Liver (tissue), 3 donors: ENCODE measurements at regions not wholly inside any gene's neighbourhood (a gene's known extent, or its start where the extent isn't known, plus 50 kb on each side); places are given as distances from the start of the nearest gene placed in this dataset.

Experiments used
- ATF3 ChIP-seq: IDR thresholded peaks from 2 replicates; pipeline ENCODE4 v1.6.1; 2016; ENCODE audit warnings: antibody characterized with exemption
- CTCF ChIP-seq: fragments of 150-350 bp; IDR thresholded peaks from 2 replicates; pipeline ENCODE4 v1.5.1; 2017; ENCODE audit warnings: improper control_type of control experiment, low read depth, low read length; ENCODE audit not compliant: missing input control
- GABPA ChIP-seq, 2 donors: IDR thresholded peaks in 1 of 2; conservative IDR thresholded peaks in 1 of 2; 2 replicates each; pipeline ENCODE4 v1.6.1; 2016; ENCODE audit warnings: antibody characterized with exemption in 2 of 2, mild to moderate bottlenecking in 1 of 2, moderate library complexity in 1 of 2
- HNF4G ChIP-seq: IDR thresholded peaks from 2 replicates; pipeline ENCODE4 v1.6.1; 2016; ENCODE audit warnings: antibody characterized with exemption
- MAX ChIP-seq: IDR thresholded peaks from 2 replicates; pipeline ENCODE4 v1.6.1; 2016; ENCODE audit warnings: antibody characterized with exemption
- NR2F2 ChIP-seq: IDR thresholded peaks from 2 replicates; pipeline ENCODE4 v1.6.1; 2016; ENCODE audit warnings: antibody characterized with exemption
- RAD21 ChIP-seq, 2 donors: IDR thresholded peaks; 2 replicates each; pipeline ENCODE4 v1.6.1; 2016; ENCODE audit warnings: antibody characterized with exemption in 2 of 2, mild to moderate bottlenecking in 2 of 2
- SP1 ChIP-seq: IDR thresholded peaks from 2 replicates; pipeline ENCODE4 v1.6.1; 2018; ENCODE audit warnings: antibody characterized with exemption, mild to moderate bottlenecking
- TAF1 ChIP-seq: conservative IDR thresholded peaks from 2 replicates; pipeline ENCODE4 v1.6.1; 2016; ENCODE audit warnings: antibody characterized with exemption, mild to moderate bottlenecking
- YY1 ChIP-seq: IDR thresholded peaks from 2 replicates; pipeline ENCODE4 v1.6.1; 2016; ENCODE audit warnings: antibody characterized with exemption, mild to moderate bottlenecking
- TF ChIP-seq, protein P1 (sequence below): IDR thresholded peaks from 2 replicates; pipeline ENCODE4 v1.6.1; 2016; ENCODE audit warnings: antibody characterized with exemption, mild to moderate bottlenecking
- TF ChIP-seq, protein P2 (sequence below): IDR thresholded peaks from 2 replicates; pipeline ENCODE4 v1.6.1; 2016; ENCODE audit warnings: antibody characterized with exemption
- donor health status: healthy.
- donor health status: healthy.

DNA sequence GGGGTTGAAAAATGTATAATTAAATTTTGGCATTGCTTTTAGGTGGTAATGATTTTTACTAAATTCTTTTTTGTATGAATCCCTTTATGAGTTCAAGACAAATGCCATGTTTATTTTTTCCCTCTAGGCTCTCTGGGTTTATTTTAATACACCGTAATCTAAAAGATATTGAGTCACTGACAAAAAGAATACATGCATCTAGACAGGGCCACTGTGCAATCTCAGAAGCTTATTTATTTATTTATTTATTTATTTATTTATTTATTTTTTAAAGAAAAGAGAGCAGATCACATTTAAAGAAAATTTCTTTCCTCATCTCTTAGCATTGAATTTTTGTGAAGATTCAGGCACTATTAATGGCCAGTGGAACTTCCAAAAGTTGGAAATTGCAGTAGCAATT is 283.9 kb upstream of the SLC10A2 start:
- TF ChIP-seq CTCF (no peak), RAD21 (IDR thresholded peaks at IDR 0.05) (no peak), GABPA (IDR thresholded peaks at IDR 0.05 in 1 of 2, conservative IDR thresholded peaks at IDR 0.05 in 1 of 2) (no peak), TAF1 (no peak), YY1 (no peak), MAX (no peak), HNF4G (no peak), SP1 (no peak), ATF3 (no peak), NR2F2 (no peak)
- TF ChIP-seq, protein P1, sequence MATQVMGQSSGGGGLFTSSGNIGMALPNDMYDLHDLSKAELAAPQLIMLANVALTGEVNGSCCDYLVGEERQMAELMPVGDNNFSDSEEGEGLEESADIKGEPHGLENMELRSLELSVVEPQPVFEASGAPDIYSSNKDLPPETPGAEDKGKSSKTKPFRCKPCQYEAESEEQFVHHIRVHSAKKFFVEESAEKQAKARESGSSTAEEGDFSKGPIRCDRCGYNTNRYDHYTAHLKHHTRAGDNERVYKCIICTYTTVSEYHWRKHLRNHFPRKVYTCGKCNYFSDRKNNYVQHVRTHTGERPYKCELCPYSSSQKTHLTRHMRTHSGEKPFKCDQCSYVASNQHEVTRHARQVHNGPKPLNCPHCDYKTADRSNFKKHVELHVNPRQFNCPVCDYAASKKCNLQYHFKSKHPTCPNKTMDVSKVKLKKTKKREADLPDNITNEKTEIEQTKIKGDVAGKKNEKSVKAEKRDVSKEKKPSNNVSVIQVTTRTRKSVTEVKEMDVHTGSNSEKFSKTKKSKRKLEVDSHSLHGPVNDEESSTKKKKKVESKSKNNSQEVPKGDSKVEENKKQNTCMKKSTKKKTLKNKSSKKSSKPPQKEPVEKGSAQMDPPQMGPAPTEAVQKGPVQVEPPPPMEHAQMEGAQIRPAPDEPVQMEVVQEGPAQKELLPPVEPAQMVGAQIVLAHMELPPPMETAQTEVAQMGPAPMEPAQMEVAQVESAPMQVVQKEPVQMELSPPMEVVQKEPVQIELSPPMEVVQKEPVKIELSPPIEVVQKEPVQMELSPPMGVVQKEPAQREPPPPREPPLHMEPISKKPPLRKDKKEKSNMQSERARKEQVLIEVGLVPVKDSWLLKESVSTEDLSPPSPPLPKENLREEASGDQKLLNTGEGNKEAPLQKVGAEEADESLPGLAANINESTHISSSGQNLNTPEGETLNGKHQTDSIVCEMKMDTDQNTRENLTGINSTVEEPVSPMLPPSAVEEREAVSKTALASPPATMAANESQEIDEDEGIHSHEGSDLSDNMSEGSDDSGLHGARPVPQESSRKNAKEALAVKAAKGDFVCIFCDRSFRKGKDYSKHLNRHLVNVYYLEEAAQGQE: no peak
- TF ChIP-seq, protein P2, sequence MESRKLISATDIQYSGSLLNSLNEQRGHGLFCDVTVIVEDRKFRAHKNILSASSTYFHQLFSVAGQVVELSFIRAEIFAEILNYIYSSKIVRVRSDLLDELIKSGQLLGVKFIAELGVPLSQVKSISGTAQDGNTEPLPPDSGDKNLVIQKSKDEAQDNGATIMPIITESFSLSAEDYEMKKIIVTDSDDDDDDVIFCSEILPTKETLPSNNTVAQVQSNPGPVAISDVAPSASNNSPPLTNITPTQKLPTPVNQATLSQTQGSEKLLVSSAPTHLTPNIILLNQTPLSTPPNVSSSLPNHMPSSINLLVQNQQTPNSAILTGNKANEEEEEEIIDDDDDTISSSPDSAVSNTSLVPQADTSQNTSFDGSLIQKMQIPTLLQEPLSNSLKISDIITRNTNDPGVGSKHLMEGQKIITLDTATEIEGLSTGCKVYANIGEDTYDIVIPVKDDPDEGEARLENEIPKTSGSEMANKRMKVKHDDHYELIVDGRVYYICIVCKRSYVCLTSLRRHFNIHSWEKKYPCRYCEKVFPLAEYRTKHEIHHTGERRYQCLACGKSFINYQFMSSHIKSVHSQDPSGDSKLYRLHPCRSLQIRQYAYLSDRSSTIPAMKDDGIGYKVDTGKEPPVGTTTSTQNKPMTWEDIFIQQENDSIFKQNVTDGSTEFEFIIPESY: no peak
